ENCODE measurements at regions not wholly inside any gene's neighbourhood (a gene's known extent, or its start where the extent isn't known, plus 50 kb on each side); places are given as distances from the start of the nearest gene placed in this dataset.

DNA sequence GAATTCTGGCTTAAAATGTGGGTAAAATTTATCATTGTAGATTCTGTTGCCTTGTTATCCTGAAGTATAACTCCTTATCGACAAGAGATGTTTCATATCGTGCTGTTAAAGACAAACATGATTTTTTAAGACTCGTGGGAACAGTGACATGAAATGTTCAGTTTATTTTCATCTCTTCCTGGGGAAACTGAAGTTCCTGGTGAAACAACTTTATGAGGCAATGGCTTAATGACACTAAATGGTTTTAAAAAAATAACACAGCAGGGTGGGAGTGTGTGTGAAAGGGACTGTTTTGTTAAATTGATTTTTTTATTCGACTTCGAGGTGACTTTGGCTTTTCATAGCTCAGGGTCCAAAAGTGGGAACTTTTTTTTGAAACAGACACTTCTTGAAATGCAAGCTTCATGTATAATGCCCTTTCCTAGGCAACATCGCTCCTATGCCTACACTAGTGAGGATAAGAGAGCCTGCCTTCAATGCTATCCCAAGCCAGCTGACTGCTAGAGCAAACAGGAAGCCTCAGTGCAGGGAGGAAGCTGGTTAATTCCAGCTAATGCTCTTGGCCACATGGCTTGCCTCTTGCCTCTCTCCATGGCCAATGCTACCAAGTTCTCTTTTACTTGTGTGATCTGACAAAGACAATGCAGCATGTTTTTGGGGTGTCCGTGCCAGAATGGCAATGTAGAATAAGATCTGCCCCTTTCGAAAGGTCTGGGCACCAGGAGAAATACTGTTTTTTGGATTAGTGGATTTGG, 57.8 kb downstream of the PABIR2 start:
- no peak for DNase-seq
- no peaks in the 10 kb centered on the region for H3K9me3 ChIP-seq (ENCODE audit: severe bottlenecking)
- TF ChIP-seq, protein P1, sequence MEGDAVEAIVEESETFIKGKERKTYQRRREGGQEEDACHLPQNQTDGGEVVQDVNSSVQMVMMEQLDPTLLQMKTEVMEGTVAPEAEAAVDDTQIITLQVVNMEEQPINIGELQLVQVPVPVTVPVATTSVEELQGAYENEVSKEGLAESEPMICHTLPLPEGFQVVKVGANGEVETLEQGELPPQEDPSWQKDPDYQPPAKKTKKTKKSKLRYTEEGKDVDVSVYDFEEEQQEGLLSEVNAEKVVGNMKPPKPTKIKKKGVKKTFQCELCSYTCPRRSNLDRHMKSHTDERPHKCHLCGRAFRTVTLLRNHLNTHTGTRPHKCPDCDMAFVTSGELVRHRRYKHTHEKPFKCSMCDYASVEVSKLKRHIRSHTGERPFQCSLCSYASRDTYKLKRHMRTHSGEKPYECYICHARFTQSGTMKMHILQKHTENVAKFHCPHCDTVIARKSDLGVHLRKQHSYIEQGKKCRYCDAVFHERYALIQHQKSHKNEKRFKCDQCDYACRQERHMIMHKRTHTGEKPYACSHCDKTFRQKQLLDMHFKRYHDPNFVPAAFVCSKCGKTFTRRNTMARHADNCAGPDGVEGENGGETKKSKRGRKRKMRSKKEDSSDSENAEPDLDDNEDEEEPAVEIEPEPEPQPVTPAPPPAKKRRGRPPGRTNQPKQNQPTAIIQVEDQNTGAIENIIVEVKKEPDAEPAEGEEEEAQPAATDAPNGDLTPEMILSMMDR (IDR thresholded peaks at IDR 0.05; ENCODE audit: low read depth, low read length), result no peak
- no peaks in the 10 kb centered on the region for H3K36me3 ChIP-seq
- H3K27ac ChIP-seq, result no peak overlapping the region
- no peak overlapping the region for H3K4me3 ChIP-seq (ENCODE audit: low read depth, low read length)
- peaks cover 3% of the 10 kb centered on the region for H3K27me3 ChIP-seq (ENCODE audit: insufficient read depth, low read depth, severe bottlenecking)

DNA sequence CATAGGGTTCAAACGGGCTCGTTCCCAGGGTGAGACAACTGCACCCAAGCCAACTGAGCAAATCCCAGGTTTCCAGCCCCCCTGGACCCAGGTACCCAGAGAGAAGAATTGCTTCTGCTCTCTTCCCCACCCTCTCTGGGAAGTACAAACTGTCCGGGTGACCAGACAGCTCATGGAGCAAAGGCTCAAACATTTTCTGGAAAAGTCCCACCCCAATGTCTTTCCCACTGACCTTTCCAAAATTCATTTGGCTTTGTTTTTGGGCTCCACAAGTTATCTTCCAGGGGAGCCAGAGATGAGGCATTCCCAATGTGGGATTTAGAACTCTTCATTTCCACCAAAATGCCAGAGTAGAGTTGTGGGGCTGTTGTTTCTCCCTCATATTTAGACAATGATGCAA, 58.6 kb downstream of the PABIR2 start:
- no peak for DNase-seq
- Histone ChIP-seq H3K36me3 (no peaks in the 10 kb centered on the region), H3K27ac (no peak overlapping the region), H3K27me3 (ENCODE audit: insufficient read depth, low read depth, severe bottlenecking) (peaks cover 3% of the 10 kb centered on the region), H3K4me3 (ENCODE audit: low read depth, low read length) (no peak overlapping the region), H3K9me3 (ENCODE audit: severe bottlenecking) (no peaks in the 10 kb centered on the region)
- TF ChIP-seq, protein P1 (IDR thresholded peaks at IDR 0.05; ENCODE audit: low read depth, low read length), result no peak

DNA sequence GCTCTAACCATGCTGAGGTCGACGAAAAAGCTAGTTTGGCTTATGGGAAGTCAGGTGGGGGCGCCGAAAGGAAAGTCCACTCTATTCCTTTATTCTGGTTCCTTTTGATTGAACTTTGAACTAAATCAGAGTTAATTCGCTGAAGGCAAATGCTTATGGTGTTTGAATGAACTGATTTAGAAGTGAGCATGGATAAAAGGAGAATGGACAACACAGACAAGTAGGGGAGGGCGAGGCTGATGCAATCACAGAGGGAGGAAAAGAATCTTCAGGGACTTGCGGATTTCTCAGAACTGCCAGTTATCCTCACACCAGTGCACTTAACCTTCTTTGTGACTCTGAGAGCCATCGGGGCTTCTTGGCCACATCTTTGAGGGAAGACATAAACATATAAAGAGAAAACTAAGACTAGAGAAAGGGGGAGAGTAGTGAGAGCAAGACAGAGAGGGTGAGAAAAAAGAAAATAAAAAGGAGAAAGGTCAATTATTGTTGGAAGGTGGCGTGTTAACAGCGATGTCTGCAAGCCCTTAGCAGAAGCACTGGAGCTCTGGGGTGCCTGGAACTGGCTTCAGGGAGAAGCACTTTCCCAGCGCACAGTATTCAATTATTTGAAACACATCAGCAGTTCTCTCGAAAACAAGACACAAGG, 59.2 kb downstream of the PABIR2 start:
- Histone ChIP-seq H3K27me3 (ENCODE audit: insufficient read depth, low read depth, severe bottlenecking) (no peaks in the 10 kb centered on the region), H3K36me3 (no peaks in the 10 kb centered on the region), H3K27ac (peak overlapping the region; percentile 64), H3K9me3 (ENCODE audit: severe bottlenecking) (no peaks in the 10 kb centered on the region), H3K4me3 (ENCODE audit: low read depth, low read length) (no peak overlapping the region)
- no peak for DNase-seq
- TF ChIP-seq, protein P1 (IDR thresholded peaks at IDR 0.05; ENCODE audit: low read depth, low read length), result no peak

DNA sequence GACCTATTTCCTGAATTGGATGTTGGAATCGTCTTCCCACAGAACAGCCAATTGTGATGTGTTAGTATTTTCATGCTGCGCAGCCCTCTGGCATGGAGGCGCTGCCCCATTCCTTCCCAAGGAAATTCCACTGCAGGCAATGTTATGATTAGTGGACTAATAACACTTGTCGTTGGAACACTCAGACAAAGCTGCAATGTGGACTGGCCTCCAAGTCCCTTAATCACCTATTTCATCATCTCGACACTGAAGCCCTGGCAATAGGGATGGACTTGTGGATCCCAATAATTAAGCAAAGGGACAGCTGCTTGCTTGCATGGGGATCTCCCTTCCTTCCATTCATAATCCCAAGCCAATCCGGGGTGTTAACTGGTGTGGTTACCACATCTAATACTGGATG, 59.9 kb downstream of the PABIR2 start:
- peak; percentile 56 for DNase-seq
- no peak overlapping the region for H3K4me3 ChIP-seq (ENCODE audit: low read depth, low read length)
- TF ChIP-seq, protein P1 (IDR thresholded peaks at IDR 0.05; ENCODE audit: low read depth, low read length), result no peak
- no peaks in the 10 kb centered on the region for H3K9me3 ChIP-seq (ENCODE audit: severe bottlenecking)
- peak overlapping the region; percentile 3; the same call in 1 of the 2 replicates for H3K27ac ChIP-seq
- no peaks in the 10 kb centered on the region for H3K27me3 ChIP-seq (ENCODE audit: insufficient read depth, low read depth, severe bottlenecking)
- H3K36me3 ChIP-seq, result no peaks in the 10 kb centered on the region

DNA sequence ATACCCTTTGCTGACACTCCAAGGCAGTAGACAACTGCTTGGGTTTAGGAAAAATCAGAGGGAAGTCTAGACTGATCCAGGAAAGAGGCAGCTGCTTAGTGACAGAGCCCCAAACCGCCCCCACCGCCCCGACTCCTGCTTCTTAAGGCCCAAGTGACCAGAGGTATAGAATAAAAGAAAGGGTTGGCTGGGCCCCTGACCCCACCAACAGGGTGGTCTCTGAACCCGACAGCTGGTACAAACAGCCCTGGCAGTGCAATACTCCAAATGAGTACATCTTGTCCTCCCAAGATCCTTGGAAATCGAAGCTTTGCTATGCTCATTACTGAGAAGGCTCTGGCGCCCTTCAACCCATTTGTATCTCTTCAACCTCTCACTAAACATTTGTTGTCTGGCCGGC, 60.6 kb downstream of the PABIR2 start:
- Histone ChIP-seq H3K36me3 (no peaks in the 10 kb centered on the region), H3K4me3 (ENCODE audit: low read depth, low read length) (no peak overlapping the region), H3K27ac (no peak overlapping the region), H3K27me3 (ENCODE audit: insufficient read depth, low read depth, severe bottlenecking) (no peaks in the 10 kb centered on the region), H3K9me3 (ENCODE audit: severe bottlenecking) (no peaks in the 10 kb centered on the region)
- no peak for DNase-seq
- TF ChIP-seq, protein P1 (IDR thresholded peaks at IDR 0.05; ENCODE audit: low read depth, low read length), result no peak

Measured in WERI-Rb-1 (cell line).